ENCODE measurements at regions not wholly inside any gene's neighbourhood (a gene's known extent, or its start where the extent isn't known, plus 50 kb on each side); places are given as distances from the start of the nearest gene placed in this dataset.

- no peak for DNase-seq (ENCODE audit: low spot score)
Measured at GRCh38 chr9:134585746-134586706, 55.6 kb upstream of the COL5A1 start.

- DNase-seq (ENCODE audit: low spot score) = no peak
Measured at GRCh38 chr9:134589748-134590147, 51.9 kb upstream of the COL5A1 start.

GRCh38 chr9:134590240-134591081 lies 51.1 kb upstream of the COL5A1 start:
- no peak for DNase-seq (ENCODE audit: low spot score)

GRCh38 chr9:134591082-134591571 lies 50.5 kb upstream of the COL5A1 start:
- no peak for DNase-seq (ENCODE audit: low spot score)

GRCh38 chr9:134591573-134591981 lies 50.0 kb upstream of the COL5A1 start:
- no peak for DNase-seq (ENCODE audit: low spot score)
